Fibroblast of mammary gland (primary cell): ENCODE measurements at regions not wholly inside any gene's neighbourhood (a gene's known extent, or its start where the extent isn't known, plus 50 kb on each side); places are given as distances from the start of the nearest gene placed in this dataset.

Source experiments
- DNase-seq: peaks from one replicate; pipeline ENCODE4 v3.0.0-alpha.2; 2010; ENCODE audit warnings: low read depth
- H3K4me3 ChIP-seq: 2 replicates; pipeline ENCODE4 v1.5.1; 2011; ENCODE audit warnings: low read depth, mild to moderate bottlenecking, low read length, moderate library complexity; ENCODE audit not compliant: control insufficient read depth
- CTCF ChIP-seq: conservative IDR thresholded peaks from 2 replicates; pipeline ENCODE4 v1.5.1; 2011; ENCODE audit warnings: low read depth, low read length, inconsistent platforms; ENCODE audit not compliant: control insufficient read depth, insufficient read depth

- no peak for DNase-seq
- H3K4me3 ChIP-seq, result no peak overlapping the region
- no peak for TF ChIP-seq CTCF
These were observed 189.6 kb upstream of the SEMA6A start for GRCh38 chr5:116763987-116764866.

GRCh38 chr5:116759860-116760640 is 185.4 kb upstream of the SEMA6A start:
- peak; percentile 20 for DNase-seq
- no peak overlapping the region for H3K4me3 ChIP-seq
- no peak for TF ChIP-seq CTCF

- TF ChIP-seq CTCF, result no peak
- no peak overlapping the region for H3K4me3 ChIP-seq
- DNase-seq, result no peak
These were observed 182.7 kb upstream of the SEMA6A start for GRCh38 chr5:116757326-116757725.

- H3K4me3 ChIP-seq, result no peak overlapping the region
- TF ChIP-seq CTCF, result no peak
- no peak for DNase-seq
These were observed 181.9 kb upstream of the SEMA6A start for GRCh38 chr5:116756531-116756930.

GRCh38 chr5:116754556-116754955 is 179.9 kb upstream of the SEMA6A start:
- DNase-seq, result no peak
- no peak overlapping the region for H3K4me3 ChIP-seq
- TF ChIP-seq CTCF, result no peak

GRCh38 chr5:116751684-116752083 is 177.1 kb upstream of the SEMA6A start:
- DNase-seq, result no peak
- H3K4me3 ChIP-seq, result no peak overlapping the region
- no peak for TF ChIP-seq CTCF
